BE2C (cell line): ENCODE measurements at regions not wholly inside any gene's neighbourhood (a gene's known extent, or its start where the extent isn't known, plus 50 kb on each side); places are given as distances from the start of the nearest gene placed in this dataset.

Experiments
- DNase-seq: peaks from one replicate; pipeline ENCODE4 v3.0.0-alpha.2; 2020
- H3K27me3 ChIP-seq: fragments of 250-450 bp; sonication (Bioruptor Pico); 2 replicates; pipeline ENCODE4 v1.5.1; 2020; ENCODE audit warnings: mild to moderate bottlenecking
- H3K36me3 ChIP-seq: fragments of 250-450 bp; sonication (Bioruptor Pico); 2 replicates; pipeline ENCODE4 v1.5.1; 2020; ENCODE audit warnings: mild to moderate bottlenecking
- H3K4me1 ChIP-seq: fragments of 250-450 bp; sonication (Bioruptor Pico); 2 replicates; pipeline ENCODE4 v1.5.1; 2020
- H3K4me3 ChIP-seq: 2 replicates; pipeline ENCODE4 v1.5.1; 2011; ENCODE audit warnings: low read depth, low read length
- H3K9me3 ChIP-seq: fragments of 250-450 bp; sonication (Bioruptor Pico); 2 replicates; pipeline ENCODE4 v1.5.1; 2020
- CTCF ChIP-seq: IDR thresholded peaks from 2 replicates; pipeline ENCODE4 v1.5.1; 2012; ENCODE audit warnings: mild to moderate bottlenecking, low read depth, low read length

GRCh38 chr9:80156756-80157472, 585.1 kb downstream of the TLE4 start:
- Histone ChIP-seq H3K4me3 (no peak overlapping the region), H3K4me1 (peaks cover 25% of the 10 kb centered on the region), H3K9me3 (no peaks in the 10 kb centered on the region), H3K27me3 (no peaks in the 10 kb centered on the region), H3K36me3 (no peaks in the 10 kb centered on the region)
- no peak for TF ChIP-seq CTCF
- DNase-seq, result peak; percentile 63

GRCh38 chr9:80156262-80156661, 584.5 kb downstream of the TLE4 start:
- peaks cover 25% of the 10 kb centered on the region for H3K4me1 ChIP-seq
- H3K4me3 ChIP-seq, result no peak overlapping the region
- TF ChIP-seq CTCF, result no peak
- no peaks in the 10 kb centered on the region for H3K36me3 ChIP-seq
- H3K27me3 ChIP-seq, result no peaks in the 10 kb centered on the region
- peak; percentile 9 for DNase-seq
- no peaks in the 10 kb centered on the region for H3K9me3 ChIP-seq

GRCh38 chr9:80147866-80148265, 576.1 kb downstream of the TLE4 start:
- no peak for TF ChIP-seq CTCF
- Histone ChIP-seq H3K4me1 (no peaks in the 10 kb centered on the region), H3K27me3 (no peaks in the 10 kb centered on the region), H3K9me3 (no peaks in the 10 kb centered on the region), H3K36me3 (no peaks in the 10 kb centered on the region), H3K4me3 (no peak overlapping the region)
- DNase-seq, result no peak

- no peaks in the 10 kb centered on the region for H3K36me3 ChIP-seq
- no peaks in the 10 kb centered on the region for H3K27me3 ChIP-seq
- no peak overlapping the region for H3K4me3 ChIP-seq
- no peaks in the 10 kb centered on the region for H3K4me1 ChIP-seq
- TF ChIP-seq CTCF, result peak; percentile 63
- DNase-seq, result no peak
- no peaks in the 10 kb centered on the region for H3K9me3 ChIP-seq
Measured at GRCh38 chr9:80146466-80146865, 574.7 kb downstream of the TLE4 start.

- no peak for TF ChIP-seq CTCF
Measured at GRCh38 chr9:80144856-80145255, 573.1 kb downstream of the TLE4 start.

GRCh38 chr9:80144406-80144805, 572.6 kb downstream of the TLE4 start:
- H3K36me3 ChIP-seq, result no peaks in the 10 kb centered on the region
- H3K4me1 ChIP-seq, result no peaks in the 10 kb centered on the region
- DNase-seq, result no peak
- no peaks in the 10 kb centered on the region for H3K9me3 ChIP-seq
- no peak for TF ChIP-seq CTCF
- H3K4me3 ChIP-seq, result no peak overlapping the region
- H3K27me3 ChIP-seq, result no peaks in the 10 kb centered on the region

More at GRCh38 chr9:80144856-80145255, 573.1 kb downstream of the TLE4 start:
- Histone ChIP-seq H3K36me3 (no peaks in the 10 kb centered on the region), H3K4me1 (no peaks in the 10 kb centered on the region), H3K9me3 (no peaks in the 10 kb centered on the region), H3K4me3 (no peak overlapping the region), H3K27me3 (no peaks in the 10 kb centered on the region)
- no peak for DNase-seq
